Stimulated activated CD4-positive, alpha-beta T cell treated with anti-CD3 and anti-CD28 coated beads, Interleukin-12 subunit alpha, Interleukin-12 subunit beta, amount 100 ng/mL, for 48 hours (primary cell): ENCODE measurements at regions not wholly inside any gene's neighbourhood (a gene's known extent, or its start where the extent isn't known, plus 50 kb on each side); places are given as distances from the start of the nearest gene placed in this dataset.

Source experiments
- DNase-seq, 3 donors: peaks; one replicate each; pipeline ENCODE4 v3.0.0-alpha.2; 2020; ENCODE audit warnings: low read depth in 2 of 3, low spot score in 1 of 3

DNA sequence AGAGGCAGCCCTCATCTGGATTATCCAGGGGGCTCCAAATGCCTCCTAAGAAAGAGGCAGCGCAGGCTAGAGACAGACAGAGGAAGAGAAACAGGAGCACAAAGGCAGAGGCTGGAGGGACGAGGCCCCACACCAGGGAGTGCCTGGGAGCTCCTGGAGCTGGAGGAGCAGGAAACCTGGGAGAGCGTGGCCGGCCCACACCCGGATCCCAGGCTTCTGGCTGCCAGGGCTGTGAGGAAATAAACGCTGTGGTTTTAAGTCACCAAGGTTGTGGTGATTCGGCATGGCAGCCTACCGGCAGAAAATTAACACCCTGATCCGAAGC lies 165.5 kb downstream of the OLFM1 start:
- no peak for DNase-seq

DNA sequence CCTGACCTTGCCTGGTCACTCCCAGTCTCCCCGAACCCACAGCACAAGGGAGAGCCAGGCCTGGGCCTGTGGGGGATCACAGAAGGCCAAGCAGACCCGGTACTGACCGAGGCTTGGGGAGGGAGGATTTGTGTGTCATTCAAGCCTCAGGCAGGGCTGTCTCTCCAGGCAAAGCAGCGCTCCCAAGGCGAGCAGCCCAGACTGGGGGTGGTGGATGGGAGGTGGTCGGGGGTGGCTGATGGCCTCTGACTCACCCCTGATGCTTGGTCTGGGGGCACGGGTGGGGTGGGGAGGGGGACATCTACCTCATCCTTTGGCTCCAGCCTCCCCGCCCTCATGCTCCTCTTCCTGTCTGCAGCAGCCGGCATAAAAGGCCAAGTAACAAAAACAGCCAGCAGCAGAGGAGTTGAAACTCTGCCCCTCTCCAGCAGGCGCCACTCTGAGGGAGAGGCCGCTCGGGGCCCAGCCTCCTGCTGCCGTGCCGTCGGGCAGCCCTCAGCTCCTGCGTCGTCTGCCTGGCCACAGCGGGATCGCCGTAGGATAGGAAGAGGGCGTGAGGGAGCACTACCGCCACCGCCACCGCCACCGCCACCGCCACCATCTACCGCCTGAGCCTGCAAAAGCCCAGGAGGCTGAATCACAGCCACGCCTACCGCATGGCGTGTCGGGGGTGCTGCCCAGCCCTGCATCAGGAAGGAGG lies 166.0 kb downstream of the OLFM1 start:
- DNase-seq, result no peak

DNA sequence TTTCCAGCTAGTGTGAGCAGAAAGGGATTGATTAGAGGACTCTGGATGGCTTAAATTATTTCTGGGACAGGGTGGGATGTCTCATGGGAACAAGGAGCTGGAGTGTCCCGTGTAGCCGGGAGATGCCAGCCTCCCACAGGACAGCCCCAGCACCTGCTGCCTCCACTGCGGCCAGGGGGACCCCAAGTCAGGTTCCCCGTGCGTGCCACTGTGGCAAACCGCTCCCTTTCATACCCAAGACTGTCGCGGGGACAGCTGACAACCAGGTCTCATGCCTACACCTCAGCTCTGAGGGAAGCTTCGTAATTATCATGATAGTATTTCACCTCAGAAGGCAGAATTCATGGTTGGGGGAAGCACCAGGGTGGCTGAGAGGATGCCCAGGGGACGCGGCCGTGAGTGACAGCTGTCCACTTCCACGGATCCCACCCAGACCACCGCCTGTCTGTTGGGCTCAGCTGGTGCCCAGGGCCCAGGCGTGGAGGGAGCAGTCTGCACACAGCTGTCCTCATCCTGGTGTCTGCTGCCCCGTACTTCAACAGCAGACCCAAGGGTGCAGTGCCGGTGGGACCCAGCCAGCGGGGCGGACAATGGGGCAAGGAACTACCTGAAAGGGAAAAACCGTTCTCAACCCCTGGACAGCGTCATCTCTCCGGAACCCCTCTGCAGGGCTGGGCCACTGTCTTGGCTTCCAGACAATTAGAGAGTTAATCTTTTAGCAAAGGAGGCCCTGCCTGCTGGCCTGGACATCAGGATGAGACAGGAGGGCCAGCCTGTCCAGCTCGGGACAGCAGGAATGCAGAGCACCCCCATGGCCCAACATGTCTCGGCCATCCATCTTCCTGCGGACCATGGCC lies 166.9 kb downstream of the OLFM1 start:
- no peak for DNase-seq

DNA sequence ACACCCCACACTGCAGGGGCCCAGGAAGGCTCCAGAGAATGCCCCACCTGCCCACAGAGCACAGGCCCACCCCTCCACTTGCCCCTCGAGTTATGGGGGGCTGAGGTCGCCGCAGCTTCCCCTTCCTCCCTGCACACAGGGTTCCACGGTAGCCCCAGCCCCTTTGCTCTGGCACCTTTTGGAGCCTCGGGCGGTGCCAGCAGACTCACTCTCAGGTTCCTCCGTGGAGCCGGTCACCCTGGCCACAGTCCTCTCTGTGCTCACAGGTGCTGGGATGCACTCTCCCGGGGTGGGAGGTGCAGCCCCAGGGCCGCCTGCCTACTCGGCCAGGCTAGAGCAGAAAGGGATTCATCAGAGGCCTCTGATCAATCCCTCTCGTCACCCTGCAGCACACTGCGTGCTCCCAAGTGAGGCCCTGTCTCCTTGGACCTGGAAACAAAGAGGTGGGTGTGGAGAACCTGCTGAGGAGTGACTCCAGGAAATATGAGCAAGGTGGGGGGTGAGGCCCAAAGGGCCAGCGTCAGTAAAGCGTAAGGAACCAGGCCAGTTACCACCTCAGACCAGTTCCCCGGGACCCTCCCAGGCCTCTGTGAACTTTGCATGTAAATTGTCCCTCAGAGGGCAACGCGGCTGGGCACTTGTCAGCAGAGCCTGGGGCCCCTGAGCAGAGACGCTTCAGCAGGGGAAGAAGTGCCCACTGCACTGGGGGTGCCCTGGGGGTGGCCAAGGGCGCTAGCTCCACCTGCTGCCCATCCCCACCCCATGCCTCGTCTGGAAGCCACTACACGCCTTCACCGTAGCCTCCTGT lies 167.8 kb downstream of the OLFM1 start:
- no peak for DNase-seq

DNA sequence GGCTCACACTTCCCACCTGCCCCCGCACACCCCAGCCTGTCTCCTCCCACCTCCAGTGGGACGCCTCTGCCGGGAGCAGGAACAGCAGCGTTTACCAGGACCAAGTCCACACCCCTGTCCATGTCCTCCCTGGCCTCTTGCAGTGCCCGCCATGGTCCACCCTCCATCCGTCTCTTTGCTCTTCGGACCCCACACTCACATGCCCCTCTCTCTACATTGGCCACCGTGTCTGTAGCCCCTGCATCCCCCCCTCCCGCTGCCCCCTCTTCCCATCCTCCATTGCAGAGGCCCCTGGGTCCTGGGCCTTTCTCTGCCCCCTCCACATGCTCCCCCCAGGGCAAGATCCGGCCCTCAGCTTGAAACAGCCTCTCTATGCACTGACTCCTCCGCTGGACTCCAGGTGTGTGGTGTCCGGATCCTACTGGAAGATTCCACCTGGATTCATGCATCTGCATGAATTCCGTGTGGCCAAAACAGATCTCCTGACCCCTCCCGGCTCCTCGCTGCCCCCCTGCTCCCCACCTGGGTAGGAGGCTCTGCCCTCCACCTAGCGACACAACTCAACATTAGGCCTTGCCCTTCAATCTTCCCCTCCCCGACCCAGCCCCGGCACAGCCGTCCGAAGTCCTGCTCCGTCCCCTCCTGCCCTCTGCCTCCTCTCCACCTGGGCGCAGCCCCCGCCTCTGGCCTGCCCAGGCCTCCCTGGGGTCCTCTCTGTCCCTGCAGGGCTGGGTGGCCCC lies 168.5 kb downstream of the OLFM1 start:
- DNase-seq, result no peak

DNA sequence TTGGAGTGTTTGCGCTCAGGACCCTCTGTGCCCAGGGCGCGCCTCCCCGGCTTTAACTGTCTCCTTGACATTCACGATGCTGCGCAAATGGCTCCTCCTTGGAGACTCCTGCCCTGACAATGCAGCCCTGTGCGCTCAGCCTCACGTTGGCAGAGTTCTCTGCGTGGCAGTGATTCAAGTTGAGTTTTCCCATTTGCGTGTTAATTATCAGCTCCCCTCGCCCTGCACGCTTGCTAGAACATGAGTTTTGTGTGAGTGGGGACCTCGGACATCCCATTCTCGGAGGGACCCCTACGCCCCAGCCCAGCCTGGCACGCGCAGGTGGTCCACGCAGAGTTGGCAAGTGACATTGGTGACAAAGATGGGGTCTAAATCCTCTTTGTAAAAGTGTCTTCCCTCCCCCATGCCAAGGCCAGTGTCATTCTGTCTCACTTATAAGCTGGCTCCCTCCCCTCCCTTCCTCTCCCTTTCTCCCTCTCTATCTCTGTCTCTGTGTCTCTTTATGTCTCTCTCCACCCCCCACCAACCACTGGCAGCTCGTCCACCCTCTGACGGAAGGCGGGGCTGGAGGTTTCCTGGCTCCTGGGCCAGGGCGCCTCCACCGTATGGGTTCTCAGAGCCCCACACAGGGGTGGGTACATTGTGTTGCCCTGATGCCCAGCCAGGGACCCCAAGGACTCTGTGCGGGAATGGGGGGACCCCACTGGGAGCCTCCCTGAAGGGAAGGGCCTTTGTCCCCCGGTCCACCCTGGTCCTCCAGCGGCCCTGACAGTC lies 169.3 kb downstream of the OLFM1 start:
- DNase-seq, result no peak

DNA sequence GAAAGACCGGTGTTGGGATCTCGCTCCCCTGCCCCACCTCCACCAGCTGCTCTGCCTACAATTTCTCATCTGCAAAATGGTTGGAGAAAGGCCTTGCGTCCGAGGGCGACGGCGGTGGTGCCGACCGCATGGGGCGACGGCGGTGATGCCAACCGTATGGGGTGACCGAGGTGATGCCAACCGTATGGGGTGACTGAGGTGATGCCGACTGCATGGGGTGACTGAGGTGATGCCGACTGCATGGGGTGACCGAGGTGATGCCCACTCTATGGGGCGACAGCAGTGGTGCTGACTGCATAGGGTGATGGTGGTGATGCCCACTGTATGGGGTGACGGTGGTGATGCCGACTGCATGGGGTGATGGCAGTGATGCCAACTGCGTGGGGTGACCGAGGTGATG lies 171.0 kb downstream of the OLFM1 start:
- DNase-seq, result no peak

DNA sequence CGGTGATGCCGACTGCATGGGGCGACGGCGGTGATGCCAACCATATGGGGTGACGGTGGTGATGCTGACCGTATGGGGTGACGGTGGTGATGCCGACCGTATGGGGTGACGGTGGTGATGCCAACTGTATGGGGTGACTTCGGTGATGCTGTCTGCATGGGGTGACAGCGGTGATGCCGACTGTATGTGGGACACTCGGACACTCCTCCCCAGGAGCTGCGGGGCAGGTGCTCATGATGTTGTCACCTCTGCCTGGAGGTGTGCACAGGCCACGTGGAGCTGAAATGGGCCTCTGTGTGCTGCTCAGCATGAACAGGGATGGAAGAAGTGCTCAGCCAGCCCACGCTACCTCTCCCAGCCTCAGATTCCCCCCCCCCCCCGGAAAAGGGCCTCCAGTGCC lies 171.8 kb downstream of the OLFM1 start:
- no peak for DNase-seq

DNA sequence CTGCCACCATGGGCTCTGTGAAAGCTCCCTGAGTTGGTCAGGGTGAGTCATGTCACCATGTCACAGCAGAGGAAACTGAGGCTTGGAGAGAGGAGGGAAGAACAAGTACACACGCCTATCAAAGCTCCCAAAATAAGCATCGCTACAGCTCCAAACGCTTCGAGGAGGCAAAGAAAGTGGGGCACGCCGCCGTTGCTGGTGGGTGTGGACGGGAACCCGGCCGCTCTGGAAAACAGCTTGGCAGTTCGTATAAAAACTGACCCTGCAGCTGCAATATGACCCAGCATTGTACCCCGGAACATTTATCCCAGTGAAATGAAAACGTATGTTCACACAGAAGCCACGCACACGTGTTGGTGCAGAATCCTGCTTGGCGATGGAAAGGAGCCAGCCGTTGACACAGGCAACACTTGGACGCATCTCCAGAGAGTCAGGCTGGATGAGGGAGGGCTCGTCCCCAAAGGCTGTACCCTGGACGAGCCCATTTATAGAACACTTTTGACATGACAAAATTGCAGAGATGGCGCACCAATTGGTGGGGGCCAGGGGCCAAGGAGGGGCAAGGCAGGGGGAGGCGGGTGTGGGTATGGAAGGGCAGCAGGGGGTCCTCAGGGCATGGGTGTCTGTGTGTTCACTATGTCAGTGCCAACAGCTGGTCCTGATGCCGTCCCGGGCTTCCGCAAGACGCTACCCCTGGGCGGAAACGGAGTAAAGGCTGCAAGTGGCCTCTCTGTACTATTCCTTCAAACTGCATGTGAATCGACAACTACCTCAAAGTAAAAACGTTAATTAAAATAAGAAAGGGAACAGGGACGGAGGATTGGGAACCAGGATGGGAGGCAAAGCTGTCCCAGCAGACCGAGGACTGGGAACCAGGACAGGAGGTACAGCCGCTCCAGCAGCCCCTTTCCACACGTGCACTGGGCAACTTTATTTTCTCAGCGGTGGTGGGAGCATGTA lies 173.0 kb downstream of the OLFM1 start:
- DNase-seq, result no peak

DNA sequence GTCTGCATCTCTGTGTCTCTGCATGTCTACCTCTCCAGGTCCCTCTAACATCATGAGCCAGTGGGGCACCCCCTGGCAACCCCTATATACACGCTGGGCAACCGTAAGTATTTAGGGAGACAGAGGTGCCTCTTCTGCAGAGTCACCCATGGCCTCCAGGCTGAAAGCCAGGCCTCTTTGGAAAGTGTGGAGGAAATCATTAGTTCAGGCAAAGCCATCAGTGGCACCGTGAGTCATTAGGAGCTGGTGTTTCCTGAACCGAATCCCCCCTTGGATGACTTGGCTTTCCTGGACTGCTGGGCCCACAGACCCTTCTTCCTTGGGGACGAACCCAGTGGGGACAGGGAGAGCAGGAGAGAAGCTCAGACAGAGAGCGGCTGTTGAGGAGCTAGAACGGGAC lies 174.8 kb downstream of the OLFM1 start:
- no peak for DNase-seq

DNA sequence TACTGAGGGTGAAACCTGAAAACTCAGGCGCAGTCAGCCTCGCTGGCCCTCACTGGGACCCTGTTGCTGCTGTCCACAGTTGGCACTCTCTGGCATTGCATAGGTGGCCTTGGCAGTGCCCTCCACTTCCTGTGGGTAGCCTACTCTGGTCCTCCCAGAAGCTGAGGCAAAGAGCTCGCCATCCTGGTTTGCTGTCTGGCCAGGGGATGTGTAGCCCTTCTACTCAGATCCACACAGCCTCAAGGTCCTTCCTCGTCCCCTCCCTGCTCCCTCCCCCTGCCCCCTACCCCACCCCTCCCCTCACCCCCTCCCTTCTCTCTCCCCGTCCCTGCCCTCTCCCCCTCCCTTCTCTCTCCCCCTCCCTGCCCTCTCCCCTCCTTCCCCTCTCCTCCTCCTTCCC lies 176.0 kb downstream of the OLFM1 start:
- DNase-seq, result no peak

DNA sequence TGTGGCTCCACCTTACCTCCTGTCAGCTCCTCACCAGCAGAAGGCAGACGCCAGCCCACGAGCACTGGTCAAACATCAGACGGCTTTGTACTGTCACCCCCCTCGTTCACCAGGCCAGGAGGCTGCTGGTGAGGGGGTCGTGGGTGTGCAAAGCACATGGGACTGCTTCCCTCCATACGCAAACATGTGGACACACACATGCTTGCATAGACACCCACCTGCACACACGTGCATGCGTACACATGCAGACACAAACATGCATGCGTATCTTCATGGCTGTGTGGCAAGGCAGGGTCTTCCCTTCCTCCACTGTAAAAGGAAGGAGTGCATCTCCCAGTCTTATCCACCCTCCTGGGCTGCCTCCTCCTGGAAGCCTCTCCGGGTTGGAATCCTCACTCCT lies 178.5 kb downstream of the OLFM1 start:
- no peak for DNase-seq

DNA sequence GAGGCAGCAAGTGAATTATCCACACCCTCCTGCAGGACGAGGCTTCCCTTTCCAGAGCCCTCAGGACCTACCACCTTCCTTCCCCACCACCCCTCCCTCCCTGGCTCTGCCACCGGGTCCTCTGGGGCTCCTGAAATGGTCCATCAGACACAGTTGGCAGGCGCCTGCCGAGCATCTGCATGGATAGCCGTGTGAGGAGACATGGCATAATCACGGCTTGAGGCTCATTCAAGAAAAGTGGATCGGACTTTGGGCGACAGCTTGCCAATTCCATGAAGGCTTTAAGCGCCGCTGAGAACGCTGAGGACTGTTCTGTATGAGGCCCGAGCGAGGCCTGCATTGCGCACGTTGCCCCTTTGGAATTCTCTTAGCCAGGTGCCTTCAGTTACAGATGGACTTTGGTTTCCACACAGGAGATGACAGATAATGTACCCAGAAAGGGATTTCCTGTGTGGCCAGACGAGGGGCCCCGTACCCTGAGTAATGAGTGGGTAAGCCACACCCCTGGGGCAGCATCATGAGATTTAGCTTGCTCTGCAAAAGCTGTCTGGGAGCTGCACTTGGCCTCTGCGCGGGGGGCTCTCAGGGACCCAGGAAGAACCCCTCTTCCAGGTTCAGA lies 179.8 kb downstream of the OLFM1 start:
- DNase-seq, result no peak

DNA sequence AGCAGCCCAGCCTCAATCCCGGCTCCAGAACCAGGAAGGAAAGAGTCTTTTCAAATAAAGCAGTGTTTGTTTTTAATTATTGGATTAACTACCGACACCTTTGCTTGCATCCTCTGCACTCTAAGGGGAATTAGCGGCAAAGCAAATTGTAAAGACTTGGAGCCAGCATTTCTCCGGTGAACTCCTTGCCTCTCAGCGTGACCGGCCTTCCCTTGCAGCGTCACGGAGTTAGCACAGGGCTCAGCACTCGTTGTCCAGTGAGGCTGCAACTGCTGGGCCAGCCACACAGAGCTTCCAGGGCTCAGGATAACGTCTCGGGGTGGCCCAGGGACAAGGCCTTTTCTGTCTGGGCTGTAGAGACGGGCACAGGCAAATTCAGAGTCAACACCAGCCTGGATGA lies 180.6 kb downstream of the OLFM1 start:
- no peak for DNase-seq

DNA sequence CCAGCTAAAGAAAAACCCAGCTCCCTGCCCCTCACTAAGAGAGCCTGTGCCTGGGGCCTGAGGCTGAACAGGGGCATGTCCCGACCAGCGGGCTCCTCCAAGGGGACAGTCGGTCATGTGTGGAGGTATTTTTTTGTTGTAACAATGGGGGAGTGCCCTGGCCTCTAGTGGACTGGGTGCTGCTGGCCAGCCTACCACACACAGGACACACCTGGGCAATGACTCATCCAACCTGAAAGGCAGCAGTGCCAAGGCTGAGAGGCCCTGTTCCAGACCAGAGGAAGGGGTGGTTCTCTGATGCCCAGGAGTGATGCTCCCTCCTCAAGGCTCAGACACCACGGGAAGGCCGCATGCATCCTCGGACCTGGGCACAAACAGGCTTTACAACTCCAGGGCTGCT lies 181.5 kb downstream of the OLFM1 start:
- no peak for DNase-seq

DNA sequence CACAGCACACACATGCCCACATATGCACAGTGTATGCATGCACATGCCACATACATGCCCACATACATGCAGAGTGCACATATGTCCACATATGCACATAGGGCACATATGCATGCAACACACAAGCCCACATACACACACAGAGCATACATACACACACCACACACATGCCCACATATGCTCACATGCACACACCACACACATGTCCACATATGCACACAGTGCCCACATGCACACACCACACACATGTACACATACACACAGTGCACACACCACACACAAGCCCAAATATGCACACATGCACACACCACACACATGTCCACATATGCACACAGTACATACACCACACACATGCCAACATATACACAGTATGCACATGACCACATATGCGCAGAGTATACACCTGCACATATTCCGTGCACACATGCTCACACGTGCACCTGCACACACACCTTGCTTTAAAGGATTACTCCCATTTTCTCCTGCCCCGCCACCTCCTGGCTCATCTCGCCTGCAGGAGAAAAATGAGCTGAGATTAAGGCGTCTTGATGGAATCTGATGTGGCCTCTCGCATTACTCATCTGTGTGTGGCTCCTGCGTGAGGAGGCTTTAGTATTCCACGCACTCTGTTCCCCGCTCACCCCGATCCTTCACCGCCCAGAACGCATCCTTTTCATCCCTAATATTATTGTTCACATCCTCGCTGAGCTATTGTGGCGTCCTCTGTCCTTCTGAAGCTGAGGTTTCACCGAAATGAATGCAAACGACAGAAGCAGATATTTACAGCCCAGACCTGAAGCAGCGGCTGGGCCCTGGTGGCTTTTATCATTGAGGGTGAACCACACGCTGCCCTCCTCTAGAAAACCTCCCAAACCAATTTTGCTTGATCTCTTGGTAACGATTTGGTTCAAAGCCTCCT lies 182.7 kb downstream of the OLFM1 start:
- DNase-seq, result no peak

DNA sequence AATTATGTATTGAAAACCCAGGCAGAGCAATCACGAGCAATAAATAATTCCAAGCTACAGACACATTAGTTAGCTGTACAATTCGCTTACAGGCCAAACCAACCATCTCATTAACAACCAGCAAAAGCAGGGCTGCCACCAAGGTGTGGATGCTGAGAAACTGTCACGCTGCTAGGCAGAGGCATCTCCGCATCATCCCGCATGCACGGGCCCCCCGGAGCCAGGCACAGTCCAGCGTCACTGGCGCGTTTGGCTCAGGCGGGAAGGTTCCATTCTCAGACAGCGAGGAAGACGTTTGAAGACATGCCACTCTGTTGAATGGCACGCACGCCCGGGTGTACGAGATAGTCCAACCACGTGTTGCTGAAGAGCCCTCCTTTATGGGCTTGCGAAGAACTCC lies 184.0 kb downstream of the OLFM1 start:
- no peak for DNase-seq

DNA sequence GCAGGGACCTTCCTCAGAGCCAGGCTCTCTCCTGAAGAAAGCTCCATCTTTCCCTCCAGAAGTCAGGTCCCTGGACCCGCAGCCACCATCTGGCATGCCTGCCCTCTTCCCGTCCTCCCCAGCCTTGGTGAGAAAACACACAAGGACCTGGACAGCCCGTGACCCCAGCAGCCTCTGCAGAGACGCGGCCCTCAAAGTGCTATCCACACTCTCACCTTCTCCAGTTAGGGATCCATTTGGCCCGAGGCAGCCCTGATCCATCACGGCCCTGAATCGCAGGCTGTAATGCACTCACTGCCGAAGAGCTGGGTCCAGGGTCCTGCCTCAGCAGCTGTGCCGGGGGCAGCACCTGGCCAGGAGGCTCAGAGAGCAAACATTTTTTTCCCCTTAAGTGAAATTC lies 185.1 kb downstream of the OLFM1 start:
- no peak for DNase-seq
